Fibroblast of the aortic adventitia (primary cell): ENCODE measurements at regions not wholly inside any gene's neighbourhood (a gene's known extent, or its start where the extent isn't known, plus 50 kb on each side); places are given as distances from the start of the nearest gene placed in this dataset.

Experiments used
- DNase-seq: peaks from one replicate; pipeline ENCODE4 v3.0.0-alpha.2; 2010; ENCODE audit warnings: low read depth
- H3K4me3 ChIP-seq: 2 replicates; pipeline ENCODE4 v1.5.1; 2011; ENCODE audit warnings: low read depth, mild to moderate bottlenecking, control low read depth, low read length, moderate library complexity
- CTCF ChIP-seq: IDR thresholded peaks from 2 replicates; pipeline ENCODE4 v1.5.1; 2011; ENCODE audit warnings: mild to moderate bottlenecking, low read length, control low read depth, inconsistent platforms; ENCODE audit not compliant: insufficient read depth

GRCh38 chr13:109595471-109595870 lies 190.9 kb downstream of the IRS2 start:
- no peak for TF ChIP-seq CTCF
- DNase-seq, result no peak
- no peak overlapping the region for H3K4me3 ChIP-seq

DNA sequence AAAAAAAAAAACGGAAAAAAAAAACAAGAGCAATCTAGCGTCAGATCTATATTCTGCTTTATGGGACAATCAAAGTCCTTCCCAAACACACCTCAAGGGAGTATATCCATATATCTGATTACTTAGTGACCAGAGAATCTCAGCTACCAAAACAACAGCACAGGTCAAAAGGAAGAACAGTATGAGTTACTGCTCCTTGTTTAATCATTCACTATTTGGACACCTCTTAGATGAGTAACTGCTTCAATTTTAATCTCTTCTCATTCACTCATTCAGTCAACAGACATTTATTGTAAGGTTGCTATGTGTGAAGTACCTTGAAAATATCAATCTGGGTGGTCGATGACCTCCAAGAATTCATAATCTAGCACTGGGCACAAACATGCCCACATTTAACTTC lies 193.2 kb downstream of the IRS2 start:
- no peak for TF ChIP-seq CTCF
- H3K4me3 ChIP-seq, result no peak overlapping the region
- no peak for DNase-seq

GRCh38 chr13:109592770-109593169 lies 193.6 kb downstream of the IRS2 start:
- H3K4me3 ChIP-seq, result no peak overlapping the region
- DNase-seq, result no peak
- TF ChIP-seq CTCF, result no peak

DNA sequence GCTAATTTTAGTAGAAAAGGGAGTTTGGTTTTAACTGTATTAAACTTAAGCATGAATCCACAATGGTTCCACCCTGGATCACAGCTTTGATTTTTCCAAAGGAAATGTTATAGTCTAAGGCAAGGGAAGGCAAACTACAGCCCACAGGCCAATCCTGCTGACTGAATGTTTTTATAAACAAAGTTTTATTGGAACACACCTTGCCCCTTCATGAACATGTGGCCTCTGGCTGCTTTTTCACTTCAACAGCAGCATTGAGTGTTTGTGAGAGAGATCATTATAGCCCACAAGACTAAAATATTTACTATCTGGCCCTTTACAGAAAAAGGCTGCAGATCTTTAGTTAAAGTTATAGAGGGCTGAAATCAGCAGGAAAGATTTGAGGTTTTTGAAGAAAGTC lies 198.7 kb downstream of the IRS2 start:
- TF ChIP-seq CTCF, result no peak
- H3K4me3 ChIP-seq, result no peak overlapping the region
- DNase-seq, result no peak

DNA sequence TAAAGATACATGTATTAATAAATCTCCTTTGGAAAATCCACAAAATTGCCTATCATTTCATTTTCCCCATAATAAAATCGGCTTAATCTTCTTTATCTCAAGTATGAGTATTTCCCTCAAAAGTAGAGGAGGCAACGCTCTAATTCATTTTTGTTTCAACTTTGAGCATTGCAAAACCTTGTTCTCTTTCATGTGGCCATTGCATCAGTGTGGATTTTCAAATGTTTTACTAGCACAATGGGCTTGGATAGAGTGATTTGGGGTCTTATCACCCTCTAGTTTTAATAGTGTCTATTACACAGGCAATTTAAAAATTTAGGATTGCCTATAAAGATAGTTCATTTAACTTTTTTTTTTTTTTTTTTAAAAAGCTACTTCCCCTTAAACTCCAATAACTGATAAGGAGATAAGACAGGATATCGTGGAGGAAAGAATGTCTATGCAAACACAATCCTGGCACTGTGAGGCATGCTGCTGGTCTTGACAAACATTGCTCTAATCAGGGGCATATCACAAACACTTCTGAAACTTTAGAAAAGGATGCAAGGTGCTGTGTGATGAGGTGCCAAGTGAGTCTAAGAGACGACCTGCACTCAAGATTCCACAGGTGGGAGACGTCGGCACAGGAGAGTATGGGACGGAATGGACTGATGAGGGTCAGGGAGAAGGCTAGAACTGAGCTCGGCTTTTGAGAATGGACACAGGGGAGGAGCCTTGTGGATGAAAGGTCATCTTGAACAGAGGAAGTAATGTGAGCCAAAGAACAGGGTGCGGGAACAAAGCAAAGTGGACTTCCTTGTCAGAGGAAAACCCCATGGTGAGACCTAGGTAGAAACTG lies 199.7 kb downstream of the IRS2 start:
- H3K4me3 ChIP-seq, result no peak overlapping the region
- TF ChIP-seq CTCF, result no peak
- no peak for DNase-seq

- H3K4me3 ChIP-seq, result no peak overlapping the region
- TF ChIP-seq CTCF, result no peak
- no peak for DNase-seq
These were observed 201.5 kb downstream of the IRS2 start for GRCh38 chr13:109584844-109585361.

DNA sequence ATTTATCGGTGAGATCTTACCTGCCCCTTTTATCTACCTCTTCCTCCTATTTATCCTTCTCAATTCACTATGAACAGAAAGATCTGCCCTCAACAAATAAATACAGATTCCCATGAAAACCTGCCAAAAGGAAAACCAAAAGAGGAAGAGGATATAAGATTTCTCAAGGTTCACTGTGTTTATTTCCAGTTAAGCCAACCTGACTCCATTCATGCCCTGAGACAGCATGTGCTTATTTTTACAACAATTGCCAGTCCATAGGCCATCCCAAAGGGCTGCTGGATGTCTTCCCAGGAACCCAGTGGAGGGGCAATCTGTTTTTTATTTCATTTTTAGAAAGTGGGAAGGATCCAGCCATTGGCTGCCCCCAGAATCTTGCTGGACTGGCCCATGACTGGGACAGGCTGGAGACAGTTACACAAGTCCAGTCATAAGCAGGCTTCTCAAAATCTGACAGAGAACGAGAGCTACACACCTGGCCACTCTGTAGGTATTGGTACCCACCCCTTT lies 209.1 kb downstream of the IRS2 start:
- TF ChIP-seq CTCF, result no peak
- no peak for DNase-seq
- no peak overlapping the region for H3K4me3 ChIP-seq
